ENCODE measurements at regions not wholly inside any gene's neighbourhood (a gene's known extent, or its start where the extent isn't known, plus 50 kb on each side); places are given as distances from the start of the nearest gene placed in this dataset.

GRCh38 chr6:22883061-22883717 is 313.8 kb downstream of the HDGFL1 start:
- TF ChIP-seq, protein P1, sequence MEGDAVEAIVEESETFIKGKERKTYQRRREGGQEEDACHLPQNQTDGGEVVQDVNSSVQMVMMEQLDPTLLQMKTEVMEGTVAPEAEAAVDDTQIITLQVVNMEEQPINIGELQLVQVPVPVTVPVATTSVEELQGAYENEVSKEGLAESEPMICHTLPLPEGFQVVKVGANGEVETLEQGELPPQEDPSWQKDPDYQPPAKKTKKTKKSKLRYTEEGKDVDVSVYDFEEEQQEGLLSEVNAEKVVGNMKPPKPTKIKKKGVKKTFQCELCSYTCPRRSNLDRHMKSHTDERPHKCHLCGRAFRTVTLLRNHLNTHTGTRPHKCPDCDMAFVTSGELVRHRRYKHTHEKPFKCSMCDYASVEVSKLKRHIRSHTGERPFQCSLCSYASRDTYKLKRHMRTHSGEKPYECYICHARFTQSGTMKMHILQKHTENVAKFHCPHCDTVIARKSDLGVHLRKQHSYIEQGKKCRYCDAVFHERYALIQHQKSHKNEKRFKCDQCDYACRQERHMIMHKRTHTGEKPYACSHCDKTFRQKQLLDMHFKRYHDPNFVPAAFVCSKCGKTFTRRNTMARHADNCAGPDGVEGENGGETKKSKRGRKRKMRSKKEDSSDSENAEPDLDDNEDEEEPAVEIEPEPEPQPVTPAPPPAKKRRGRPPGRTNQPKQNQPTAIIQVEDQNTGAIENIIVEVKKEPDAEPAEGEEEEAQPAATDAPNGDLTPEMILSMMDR (IDR thresholded peaks at IDR 0.05; ENCODE audit: low read depth, low read length, poor library complexity, severe bottlenecking): no peak
- no peak for TF ChIP-seq EZH2phosphoT487 (IDR thresholded peaks at IDR 0.05; ENCODE audit: borderline replicate concordance, low read length)

Data from DOHH2 (cell line).